Right forelimb (tissue), 1 donor: ENCODE measurements at regions not wholly inside any gene's neighbourhood (a gene's known extent, or its start where the extent isn't known, plus 50 kb on each side); places are given as distances from the start of the nearest gene placed in this dataset.
A peak's percentile ranks its signal among the peaks of the same experiment; 100 is the strongest.

Experiments used
- DNase-seq: peaks from one replicate; pipeline ENCODE4 v3.0.0-alpha.2; 2018

DNA sequence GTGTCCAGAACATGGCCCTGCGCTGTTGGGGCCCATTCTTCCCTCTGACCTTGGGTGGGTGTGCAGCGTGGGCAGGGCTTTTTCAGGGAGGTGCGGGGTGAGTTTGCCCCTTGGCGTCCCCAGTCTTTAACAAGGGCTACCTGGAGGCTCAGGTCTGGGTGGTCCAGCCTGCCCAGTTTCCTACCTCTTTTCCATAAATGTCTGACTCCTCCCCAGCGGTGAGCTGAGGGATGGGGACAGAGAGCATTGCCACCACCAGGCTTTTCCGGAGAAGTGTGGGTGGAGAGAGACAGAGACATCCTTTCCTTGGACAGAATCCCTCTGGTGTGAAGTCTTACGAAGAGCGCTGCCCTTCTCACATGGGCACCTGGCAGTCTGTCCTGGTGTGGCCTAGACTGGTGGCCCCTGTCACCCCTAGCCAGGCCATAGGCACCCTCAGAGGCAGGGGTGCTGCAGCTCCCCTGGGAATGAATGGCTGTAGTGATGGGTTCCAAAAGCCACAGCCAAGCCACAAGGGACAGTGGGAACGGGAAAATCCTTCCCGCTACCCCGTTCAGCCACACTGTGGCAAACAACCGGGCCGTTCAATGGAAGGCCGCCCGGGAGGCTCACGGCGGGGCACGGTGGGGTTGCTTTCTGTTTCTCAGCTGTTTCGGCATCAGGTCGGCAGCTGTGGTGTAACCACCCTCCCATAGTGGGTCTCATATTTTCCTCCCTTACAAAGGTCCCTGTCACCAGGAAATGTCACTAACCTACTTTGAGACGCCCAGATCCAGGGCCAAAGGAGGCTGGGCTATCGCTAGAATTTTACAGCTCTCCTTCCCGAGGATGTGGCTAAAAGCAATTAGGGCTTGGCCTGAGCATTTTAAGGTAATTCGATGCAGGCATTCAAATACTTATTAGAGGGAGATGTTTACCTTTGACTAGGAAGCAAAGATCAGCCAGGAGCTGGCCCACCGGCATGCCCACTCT lies 61.9 kb upstream of the GSE1 start:
- no peak for DNase-seq

DNA sequence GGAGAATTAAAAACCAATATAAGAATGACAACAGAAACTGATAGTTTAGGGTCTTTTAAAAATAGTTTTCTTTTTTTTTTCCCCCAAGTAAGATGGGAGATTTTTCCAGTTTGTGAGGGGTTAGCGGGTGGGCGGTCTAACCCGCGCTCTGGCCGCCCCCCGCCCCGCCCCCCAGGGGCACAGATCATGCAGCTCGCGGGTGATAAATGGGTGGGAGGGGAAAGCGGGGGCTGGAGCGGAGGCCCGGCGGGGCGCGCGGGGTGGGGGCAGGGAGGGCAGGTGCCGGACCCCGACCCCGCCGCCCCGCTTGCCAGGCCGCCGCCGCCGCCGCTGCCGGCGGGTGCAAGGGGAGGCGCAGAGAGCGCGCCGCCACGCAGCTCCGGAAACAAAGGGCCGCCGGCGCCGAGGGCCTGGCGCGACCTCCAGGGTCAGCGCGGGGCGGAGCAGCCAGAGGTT lies 60.1 kb upstream of the GSE1 start:
- DNase-seq: no peak

DNA sequence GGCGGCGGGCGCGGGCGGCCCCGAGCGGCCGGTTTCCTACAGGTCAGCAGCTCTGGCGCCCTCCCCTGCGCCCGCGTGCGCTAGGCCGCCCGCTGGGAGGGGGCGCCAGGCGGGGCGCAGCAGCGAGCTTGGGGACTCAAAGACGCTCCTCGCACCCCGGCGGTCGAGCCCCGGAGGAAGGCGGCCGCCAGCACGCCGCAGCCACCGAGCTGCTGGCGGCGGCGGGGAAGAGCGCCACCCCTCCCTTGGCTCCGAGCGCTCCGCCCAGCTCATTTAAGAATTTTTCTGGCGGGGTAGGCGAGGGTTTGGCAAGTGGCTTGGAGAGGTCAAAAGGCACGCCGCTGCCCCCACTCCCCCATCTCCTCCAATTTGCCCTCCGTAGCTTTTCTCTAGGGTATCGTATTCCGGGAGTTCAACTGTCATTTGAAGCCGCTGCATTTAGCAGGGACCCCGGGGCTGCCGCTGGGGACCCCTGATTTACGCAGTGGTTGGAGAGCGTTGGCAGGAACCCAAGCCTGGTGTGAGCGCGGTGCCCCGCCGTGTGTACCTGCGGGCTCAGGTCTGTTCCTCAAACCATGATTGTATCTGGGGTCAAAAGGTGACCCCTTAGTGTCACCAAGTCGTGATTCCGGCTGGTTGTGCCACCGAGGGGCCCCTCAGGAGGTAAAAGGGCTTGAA lies 59.5 kb upstream of the GSE1 start:
- DNase-seq: no peak

DNA sequence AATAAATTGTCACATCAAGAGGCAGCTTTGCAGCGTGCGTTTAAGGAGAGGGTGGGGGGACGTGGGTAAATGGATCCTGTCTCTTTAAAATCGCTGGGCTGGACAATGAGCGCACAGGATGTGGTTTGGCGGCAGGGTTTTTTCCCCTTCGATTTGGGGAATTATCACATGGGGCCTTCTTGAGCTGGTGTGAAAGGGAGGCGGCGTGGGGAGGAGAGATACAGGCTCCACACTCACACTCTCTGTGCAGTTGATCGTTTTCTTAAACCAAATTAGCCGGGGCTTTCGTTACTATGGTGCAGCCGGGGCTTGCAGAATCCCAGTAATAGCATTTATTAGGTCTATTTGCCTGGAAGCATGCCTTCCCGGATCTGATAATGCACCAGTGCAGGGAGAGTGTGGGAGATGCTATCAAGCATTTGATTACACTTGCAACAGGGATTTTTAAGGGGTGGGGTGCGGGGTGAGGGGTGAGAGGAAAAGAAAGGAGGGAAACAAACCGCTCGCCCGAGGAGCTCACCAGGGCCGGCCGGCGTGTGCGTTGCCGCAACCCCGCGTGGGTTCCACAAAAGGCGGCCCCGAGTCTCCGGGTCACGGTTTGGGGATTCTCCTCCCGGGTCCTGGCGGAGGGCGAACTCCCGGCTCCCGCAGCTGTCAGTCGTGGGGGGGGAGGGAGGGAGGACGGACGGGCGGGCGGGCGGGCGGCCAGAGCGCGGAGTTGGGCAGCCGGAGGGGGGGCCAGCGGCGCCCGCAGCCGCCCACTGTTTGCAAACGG lies 58.8 kb upstream of the GSE1 start:
- peak; percentile 79 for DNase-seq

DNA sequence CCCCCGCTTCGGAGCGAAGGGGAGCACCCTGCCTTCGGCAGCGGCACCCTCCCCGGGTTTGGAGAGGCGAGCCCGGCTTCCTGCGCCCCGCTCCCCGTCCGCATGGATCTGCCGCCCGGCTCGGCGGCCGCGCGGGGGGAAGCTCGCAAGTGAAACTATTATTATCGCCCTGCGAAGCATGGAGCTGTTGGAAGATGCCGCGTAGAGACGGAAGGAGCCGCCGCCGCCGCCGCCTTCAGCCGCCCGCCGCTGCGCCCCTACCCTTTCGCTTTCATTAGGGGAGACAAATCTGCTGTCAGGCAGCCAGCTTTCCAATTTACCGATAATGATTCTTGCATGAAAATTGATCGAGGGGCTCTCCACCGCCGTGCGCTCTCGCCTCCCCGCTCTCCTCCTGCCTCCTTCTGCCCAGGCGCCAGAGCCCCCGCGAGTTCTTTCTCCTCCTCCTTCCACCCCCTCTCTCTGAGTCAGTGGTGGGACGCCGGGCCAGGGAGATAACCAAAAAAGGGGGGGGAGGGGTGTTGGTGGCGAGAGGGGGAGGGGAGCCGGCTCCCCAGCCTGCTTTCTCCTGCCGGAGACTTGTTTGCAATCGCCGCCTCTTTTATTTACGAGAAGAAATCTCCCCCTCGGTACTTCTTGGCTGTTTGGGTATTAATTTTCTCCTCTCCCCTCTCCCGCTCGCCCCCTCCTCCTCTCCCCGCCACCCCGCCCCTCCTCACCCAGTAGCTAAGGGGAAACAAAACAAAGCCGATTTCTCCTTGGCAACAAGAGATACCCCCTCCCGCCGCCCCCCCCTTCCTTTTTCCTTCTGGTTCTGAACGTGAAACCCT lies 58.0 kb upstream of the GSE1 start:
- DNase-seq: peak; percentile 78

DNA sequence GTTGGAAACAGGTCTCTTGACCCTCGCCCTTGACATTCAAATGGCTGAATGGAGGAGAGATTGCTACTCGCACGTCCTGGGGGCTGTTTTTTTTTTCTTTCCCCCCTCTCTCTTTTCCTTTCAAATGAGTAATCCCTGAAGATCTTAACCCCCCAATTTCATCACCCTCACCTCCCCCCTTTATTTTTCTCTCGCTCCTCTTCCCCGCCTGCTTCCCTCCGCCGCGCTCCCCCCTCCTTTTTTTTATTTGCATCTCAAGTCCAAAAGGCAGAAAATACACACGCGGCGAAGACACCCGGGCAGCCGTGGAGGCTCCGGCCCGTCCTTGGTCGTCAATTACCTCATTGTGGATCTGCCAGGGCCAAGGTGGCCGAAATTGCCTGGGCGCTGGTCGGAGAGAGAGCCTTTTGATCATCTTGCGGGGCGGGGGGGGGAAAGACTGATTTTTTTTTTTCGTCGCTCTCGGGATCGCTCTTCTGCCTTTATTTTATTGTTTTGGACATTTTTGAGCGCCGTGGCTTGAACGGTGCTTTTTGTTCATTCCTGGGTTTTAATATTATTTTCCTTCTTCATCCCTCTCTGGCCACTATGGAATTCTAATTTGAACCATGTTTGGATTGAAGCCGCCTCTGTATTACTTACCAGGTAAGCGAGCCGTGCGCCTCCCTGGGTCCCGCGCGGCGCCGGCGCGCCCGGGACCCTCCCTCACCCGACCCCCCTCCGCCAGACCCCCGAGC lies 57.2 kb upstream of the GSE1 start:
- DNase-seq: no peak

DNA sequence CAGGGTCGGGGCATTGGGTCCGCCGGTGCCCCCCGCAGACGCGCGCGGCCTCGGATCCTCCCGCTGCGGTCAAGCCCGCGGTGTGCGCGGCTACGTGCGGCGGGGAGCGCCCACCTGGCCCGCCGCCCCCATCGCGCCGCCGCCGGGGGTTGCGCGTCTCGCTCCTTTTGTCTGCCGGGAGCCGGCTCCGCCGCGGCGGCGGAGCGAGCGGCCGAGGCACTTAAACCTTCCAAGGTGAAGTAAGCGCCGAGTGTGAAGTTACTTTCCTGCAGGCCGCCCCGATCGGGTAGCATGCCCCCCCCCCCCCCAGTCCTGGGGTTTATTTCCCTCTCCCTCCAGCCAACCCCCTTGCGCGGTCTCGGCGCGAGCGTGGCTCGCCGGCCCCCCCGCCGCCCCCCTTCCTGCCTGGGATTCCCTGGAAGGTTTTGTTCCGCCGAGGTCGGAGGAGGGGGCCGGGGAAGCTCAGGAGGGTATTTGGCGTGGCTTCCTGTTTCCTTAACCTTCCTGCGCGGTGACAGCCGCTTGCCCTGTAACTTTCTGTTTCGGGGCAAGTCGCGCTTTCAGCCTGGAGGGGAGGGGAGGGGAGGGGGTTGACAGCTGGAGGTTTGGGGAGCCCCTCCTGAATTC lies 56.6 kb upstream of the GSE1 start:
- no peak for DNase-seq

DNA sequence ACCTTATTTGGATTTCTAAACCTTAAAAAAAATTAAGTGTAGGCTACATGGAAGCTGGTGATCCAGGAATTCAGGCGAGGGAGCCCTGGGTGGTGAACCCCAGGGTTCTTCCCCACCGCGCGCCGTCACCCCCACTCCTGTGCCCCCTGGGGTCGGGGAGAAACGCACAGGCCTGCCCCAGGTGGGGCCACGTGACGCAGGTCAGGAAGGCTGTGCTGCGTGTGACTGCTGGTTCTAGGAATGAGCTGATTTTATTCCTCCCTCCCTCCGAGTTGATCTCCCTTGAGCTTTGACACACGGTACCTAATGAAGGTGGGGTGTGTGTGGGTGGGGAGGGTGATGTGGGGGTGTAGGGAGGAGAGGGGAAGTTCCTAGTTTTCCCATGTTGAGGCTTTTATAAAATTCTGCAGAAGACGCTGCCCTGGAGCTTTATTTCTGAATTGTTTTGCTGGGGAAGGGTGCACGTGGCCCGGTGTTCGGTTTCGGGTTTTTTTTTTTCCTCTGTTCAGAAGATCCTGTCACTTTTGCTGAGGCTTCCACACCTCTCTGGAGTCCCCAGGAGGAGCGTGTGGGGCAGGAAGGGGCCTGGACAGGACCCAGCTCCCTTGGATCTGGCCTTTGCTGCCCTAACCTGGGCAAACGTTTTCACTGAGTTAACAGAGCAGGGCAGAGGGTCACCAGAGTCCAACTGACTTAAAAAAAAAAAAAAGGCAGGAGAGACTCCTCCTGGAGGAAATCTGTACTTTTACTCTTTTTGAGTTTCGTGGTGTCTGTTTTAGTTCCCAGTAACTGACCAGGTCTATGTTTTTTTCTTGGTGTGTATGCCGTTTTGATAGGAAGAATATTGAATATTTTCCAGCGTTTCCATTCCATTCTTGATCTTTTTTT lies 55.8 kb upstream of the GSE1 start:
- DNase-seq: no peak

DNA sequence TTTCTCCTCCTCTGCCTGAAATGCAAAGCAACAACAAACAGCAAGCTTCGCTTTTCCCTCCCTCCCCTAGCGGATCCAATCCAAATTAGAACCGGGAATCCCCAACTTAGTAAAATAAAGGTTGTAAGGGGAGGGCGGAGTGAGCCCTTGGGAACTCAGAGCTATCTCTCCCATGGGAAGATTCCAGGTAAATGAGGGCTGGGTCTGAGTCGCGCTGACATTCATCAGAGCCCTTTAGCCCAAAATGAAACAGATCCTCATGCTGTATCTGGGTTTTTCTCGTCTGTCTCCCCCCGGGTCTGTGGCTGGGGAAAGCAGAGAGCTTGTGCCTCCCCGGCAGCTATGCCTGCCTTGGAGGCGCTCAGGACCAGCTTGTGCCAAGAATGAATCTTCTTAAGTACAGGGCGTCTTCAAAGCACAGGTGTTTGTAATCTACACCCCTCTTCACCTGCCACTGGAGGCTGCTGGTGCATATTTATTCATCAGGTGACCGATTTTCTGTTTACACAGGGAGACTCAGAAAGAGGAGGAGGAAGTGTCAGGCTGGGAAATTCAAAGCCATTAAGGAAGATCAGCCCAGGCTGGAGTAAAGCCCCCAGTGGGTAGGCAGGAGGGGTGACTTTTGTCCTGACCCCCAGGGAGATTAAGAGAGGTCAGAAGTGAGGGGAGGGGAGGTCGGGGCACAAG lies 55.0 kb upstream of the GSE1 start:
- DNase-seq: no peak

DNA sequence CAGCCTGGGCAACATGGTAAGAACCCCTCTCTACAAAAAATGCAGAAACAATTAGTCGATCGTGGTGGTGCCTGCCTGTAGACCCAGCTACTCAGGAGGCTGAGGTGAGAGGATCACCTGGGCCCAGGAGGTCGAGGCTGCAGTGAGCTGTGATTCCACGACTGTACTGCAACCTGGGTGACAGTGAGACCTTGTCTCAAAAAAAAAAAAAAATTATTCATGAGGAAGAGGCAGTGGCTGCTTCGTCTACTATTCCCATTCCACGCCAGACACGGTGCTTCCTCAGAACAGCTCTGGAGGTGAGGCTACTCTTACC lies 52.2 kb upstream of the GSE1 start:
- DNase-seq: no peak

DNA sequence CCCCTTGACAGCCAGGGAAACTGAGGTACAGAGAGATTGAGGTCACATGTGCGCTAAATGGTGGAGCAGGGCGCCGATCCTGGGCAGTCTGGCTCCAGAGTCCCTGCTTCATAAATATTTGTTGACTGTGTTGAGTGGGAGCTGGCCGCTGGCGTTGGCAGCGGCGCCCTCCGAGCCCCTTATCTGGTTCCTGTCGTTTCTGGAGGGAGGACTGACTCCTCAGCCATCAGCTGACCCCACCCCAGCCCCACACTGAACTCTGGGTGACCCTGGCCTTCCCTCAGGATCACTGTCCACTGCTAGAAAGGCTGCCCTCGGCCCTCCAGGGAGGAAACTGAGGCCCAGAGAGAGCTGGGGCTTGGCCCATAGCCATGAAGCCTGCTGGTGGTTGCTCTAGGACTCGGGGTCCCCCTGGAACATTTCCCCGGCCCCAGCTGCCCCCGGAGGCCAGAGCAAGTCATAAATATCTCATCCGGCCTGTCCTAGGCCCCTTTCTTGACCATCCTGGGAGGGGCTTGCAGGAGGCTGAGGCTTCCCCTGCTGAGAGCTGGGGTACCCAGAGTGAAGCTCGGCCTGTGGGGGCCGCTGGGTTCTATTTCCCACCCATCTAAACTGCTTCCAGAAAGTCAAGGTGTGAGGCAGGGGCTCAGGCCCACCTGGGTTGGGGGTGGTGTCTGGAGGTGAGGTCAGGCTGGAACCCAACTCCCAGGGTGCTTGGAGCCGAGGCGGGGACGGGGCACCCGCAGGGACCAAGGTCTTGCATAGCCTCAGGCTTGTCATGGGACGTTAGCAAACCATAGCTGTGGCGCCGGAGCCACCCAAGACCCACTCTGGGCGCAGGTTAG lies 51.7 kb upstream of the GSE1 start:
- DNase-seq: no peak

DNA sequence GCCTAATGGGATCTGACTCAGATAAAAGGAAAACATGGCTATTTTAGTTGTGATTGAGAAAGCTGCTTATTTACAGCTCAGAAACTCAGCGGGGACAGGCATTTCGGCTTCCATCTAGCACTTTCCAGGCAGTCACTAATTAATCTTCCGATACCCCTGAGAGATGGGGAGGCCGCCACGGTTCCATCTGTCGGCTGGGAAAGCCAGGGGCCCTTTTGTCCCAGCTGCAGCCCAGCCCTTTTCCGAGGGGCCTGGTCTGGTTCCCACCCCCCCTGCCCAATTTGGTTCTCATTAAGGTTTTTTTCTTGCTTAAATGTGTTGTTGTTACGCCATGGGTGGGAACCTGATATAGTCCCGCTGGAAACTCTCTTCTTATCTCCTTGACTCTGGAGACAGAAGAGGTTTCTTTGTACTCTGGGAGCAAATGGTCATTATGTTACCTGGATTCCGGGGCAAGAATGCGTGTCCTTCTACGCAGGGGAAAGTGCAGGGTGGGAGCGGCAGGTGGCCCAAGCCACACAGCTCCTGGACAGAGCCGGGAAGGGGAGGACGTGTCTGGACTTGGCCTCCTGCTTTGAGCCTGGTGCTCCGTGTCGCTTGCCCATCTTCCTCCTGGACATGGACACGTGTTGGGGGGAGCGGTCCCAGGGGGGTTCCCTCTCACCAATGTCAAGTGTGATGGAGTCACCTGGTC lies 50.9 kb upstream of the GSE1 start:
- no peak for DNase-seq

DNA sequence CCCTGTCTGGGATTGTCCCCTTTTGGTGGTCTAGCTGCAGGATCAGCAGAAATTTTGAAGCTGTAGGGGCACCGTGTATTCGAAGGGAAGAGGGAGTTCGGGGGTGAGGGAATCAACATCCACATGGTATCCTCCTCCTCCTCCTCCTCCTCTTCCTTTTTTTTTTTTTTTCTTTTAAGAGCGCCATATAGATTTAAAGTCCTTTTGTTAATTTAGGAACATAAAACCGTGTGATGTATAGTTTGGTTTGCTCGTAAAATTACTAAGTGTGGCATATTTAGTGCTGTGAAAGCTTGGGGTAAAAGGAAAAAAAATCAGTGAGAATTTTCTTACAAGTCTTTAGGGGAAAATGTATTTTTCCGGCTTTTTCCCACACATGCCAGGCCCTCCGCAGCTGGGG lies 50.1 kb upstream of the GSE1 start:
- no peak for DNase-seq
